GM23338 (cell line): ENCODE measurements at regions not wholly inside any gene's neighbourhood (a gene's known extent, or its start where the extent isn't known, plus 50 kb on each side); places are given as distances from the start of the nearest gene placed in this dataset.
A peak's percentile ranks its signal among the peaks of the same experiment; 100 is the strongest.

ENCODE experiments used
- ATAC-seq: fragments of 200-7000 bp; cut with Tn5 transposase; 3 replicates; pipeline ENCODE4 v1.9.1; 2020
- DNase-seq: peaks from one replicate; pipeline ENCODE4 v3.0.0-alpha.2; 2015; ENCODE audit warnings: low spot score
- H2AFZ ChIP-seq: fragments of 200-600 bp; sonication (generic); 2 replicates; pipeline ENCODE4 v1.8.0; 2016; ENCODE audit warnings: antibody characterized with exemption, mild to moderate bottlenecking, moderate library complexity
- H3F3A ChIP-seq: fragments of 200-600 bp; sonication (generic); replicated peaks from 2 replicates; pipeline ENCODE4 v1.8.0; 2017; ENCODE audit warnings: antibody characterized with exemption, mixed run types, low read depth
- H3K27ac ChIP-seq: fragments of 200-600 bp; sonication (generic); 2 replicates; pipeline ENCODE4 v1.6.1; 2016; ENCODE audit warnings: low read depth
- H3K27me3 ChIP-seq: fragments of 200-600 bp; sonication (generic); 2 replicates; pipeline ENCODE4 v1.8.0; 2016; ENCODE audit warnings: mild to moderate bottlenecking, mixed run types, moderate library complexity; ENCODE audit not compliant: insufficient read depth
- H3K36me3 ChIP-seq: fragments of 200-600 bp; sonication (generic); 2 replicates; pipeline ENCODE4 v1.8.0; 2016; ENCODE audit warnings: mild to moderate bottlenecking; ENCODE audit not compliant: insufficient read depth
- H3K4me1 ChIP-seq: fragments of 200-600 bp; sonication (generic); 2 replicates; pipeline ENCODE4 v1.8.0; 2016; ENCODE audit warnings: mild to moderate bottlenecking, moderate library complexity; ENCODE audit not compliant: insufficient read depth
- H3K4me2 ChIP-seq: fragments of 200-600 bp; sonication (generic); 2 replicates; pipeline ENCODE4 v1.7.1; 2017; ENCODE audit warnings: mixed run types
- H3K4me3 ChIP-seq: fragments of 200-600 bp; sonication (generic); 2 replicates; pipeline ENCODE4 v1.6.1; 2016; ENCODE audit warnings: mixed run types
- H3K79me2 ChIP-seq: fragments of 200-600 bp; sonication (generic); replicated peaks from 2 replicates; pipeline ENCODE4 v1.8.0; 2017; ENCODE audit warnings: mild to moderate bottlenecking; ENCODE audit not compliant: insufficient read depth
- H3K9me2 ChIP-seq: fragments of 200-600 bp; sonication (generic); 2 replicates; pipeline ENCODE4 v1.8.0; 2017; ENCODE audit not compliant: insufficient read depth
- H4K20me1 ChIP-seq: fragments of 200-600 bp; sonication (generic); replicated peaks from 2 replicates; pipeline ENCODE4 v1.8.0; 2017; ENCODE audit warnings: mild to moderate bottlenecking; ENCODE audit not compliant: insufficient read depth
- H3K27ac Mint-ChIP-seq: 2 replicates; pipeline ENCODE4 v1.8.0; 2020; ENCODE audit warnings: inconsistent platforms, mild to moderate bottlenecking, moderate library complexity, mixed read lengths
- H3K27me3 Mint-ChIP-seq: 3 replicates; pipeline ENCODE4 v1.8.0; 2022; ENCODE audit warnings: low read depth, mild to moderate bottlenecking, moderate library complexity, mixed read lengths, inconsistent platforms; ENCODE audit not compliant: insufficient read depth, poor library complexity
- H3K36me3 Mint-ChIP-seq: 3 replicates; pipeline ENCODE4 v1.8.0; 2021; ENCODE audit warnings: low read depth, mild to moderate bottlenecking, inconsistent platforms, moderate library complexity, mixed read lengths
- H3K4me1 Mint-ChIP-seq: 3 replicates; pipeline ENCODE4 v1.8.0; 2020; ENCODE audit warnings: mild to moderate bottlenecking, inconsistent platforms, mixed read lengths
- H3K4me3 Mint-ChIP-seq: 3 replicates; pipeline ENCODE4 v1.8.0; 2021; ENCODE audit warnings: moderate library complexity, mild to moderate bottlenecking, inconsistent platforms, mixed read lengths
- H3K9me3 Mint-ChIP-seq: 3 replicates; pipeline ENCODE4 v1.8.0; 2020; ENCODE audit warnings: moderate library complexity, mild to moderate bottlenecking, inconsistent platforms, mixed read lengths
- ETS1 ChIP-seq: IDR thresholded peaks from 2 replicates; pipeline ENCODE4 v1.6.1; 2016; ENCODE audit warnings: antibody characterized with exemption
- EZH2 ChIP-seq: fragments of 200-600 bp; sonication (generic); IDR thresholded peaks from one replicate; pipeline ENCODE4 v1.8.0; 2017; ENCODE audit warnings: antibody characterized with exemption, mild to moderate bottlenecking, low read depth; ENCODE audit not compliant: unreplicated experiment
- EZH2phosphoT487 ChIP-seq: fragments of 200-600 bp; sonication (generic); IDR thresholded peaks from one replicate; pipeline ENCODE4 v1.8.1; 2018; ENCODE audit warnings: antibody characterized with exemption; ENCODE audit not compliant: unreplicated experiment
- POLR2AphosphoS5 ChIP-seq: IDR thresholded peaks from 2 replicates; pipeline ENCODE4 v1.6.1; 2016; ENCODE audit warnings: antibody characterized with exemption, low read depth
- REST ChIP-seq: IDR thresholded peaks from one replicate; pipeline ENCODE4 v1.6.1; 2018; ENCODE audit warnings: antibody characterized with exemption; ENCODE audit not compliant: unreplicated experiment
- STAT1 ChIP-seq: IDR thresholded peaks from one replicate; pipeline ENCODE4 v1.6.1; 2016; ENCODE audit warnings: antibody characterized with exemption; ENCODE audit not compliant: unreplicated experiment
- ZNF114 ChIP-seq: fragments of 250-450 bp; sonication (Bioruptor Pico); IDR thresholded peaks from 2 replicates; pipeline ENCODE4 v1.5.0; 2020; ENCODE audit warnings: mild to moderate bottlenecking, moderate library complexity
- TF ChIP-seq, protein P1 (sequence below), 2 experiments: fragments of 200-600 bp in 1 of 2; sonication (generic) in 1 of 2; conservative IDR thresholded peaks; 2 replicates each; pipeline versions ENCODE4 v1.5.1 to v1.6.1; 2016 to 2017; ENCODE audit warnings: antibody characterized with exemption in 2 of 2, low read depth in 2 of 2, mild to moderate bottlenecking in 2 of 2, moderate library complexity in 1 of 2
- TF ChIP-seq, protein P2 (sequence below): fragments of 250-450 bp; sonication (Bioruptor Pico); IDR thresholded peaks from 2 replicates; pipeline ENCODE4 v1.5.0; 2020; ENCODE audit warnings: mild to moderate bottlenecking, moderate library complexity

- TF ChIP-seq REST (no peak), POLR2AphosphoS5 (no peak), ZNF114 (no peak), EZH2 (no peak), STAT1 (no peak), ETS1 (no peak), EZH2phosphoT487 (no peak)
- TF ChIP-seq, protein P1, sequence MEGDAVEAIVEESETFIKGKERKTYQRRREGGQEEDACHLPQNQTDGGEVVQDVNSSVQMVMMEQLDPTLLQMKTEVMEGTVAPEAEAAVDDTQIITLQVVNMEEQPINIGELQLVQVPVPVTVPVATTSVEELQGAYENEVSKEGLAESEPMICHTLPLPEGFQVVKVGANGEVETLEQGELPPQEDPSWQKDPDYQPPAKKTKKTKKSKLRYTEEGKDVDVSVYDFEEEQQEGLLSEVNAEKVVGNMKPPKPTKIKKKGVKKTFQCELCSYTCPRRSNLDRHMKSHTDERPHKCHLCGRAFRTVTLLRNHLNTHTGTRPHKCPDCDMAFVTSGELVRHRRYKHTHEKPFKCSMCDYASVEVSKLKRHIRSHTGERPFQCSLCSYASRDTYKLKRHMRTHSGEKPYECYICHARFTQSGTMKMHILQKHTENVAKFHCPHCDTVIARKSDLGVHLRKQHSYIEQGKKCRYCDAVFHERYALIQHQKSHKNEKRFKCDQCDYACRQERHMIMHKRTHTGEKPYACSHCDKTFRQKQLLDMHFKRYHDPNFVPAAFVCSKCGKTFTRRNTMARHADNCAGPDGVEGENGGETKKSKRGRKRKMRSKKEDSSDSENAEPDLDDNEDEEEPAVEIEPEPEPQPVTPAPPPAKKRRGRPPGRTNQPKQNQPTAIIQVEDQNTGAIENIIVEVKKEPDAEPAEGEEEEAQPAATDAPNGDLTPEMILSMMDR (conservative IDR thresholded peaks at IDR 0.05; ENCODE audit: low read depth in 2 of 2) = no peak
Observed at GRCh38 chr1:87869567-87869966, 540.9 kb downstream of the LMO4 start (continued).

GRCh38 chr1:87872189-87872588 is 543.5 kb downstream of the LMO4 start:
- H3K9me2 ChIP-seq = no peaks in the 10 kb centered on the region
- H3K27ac Mint-ChIP-seq = no peak overlapping the region
- H3K4me1 Mint-ChIP-seq = peaks cover 14% of the 10 kb centered on the region
- no peaks in the 10 kb centered on the region for H3K36me3 ChIP-seq
- H3K4me3 Mint-ChIP-seq = no peak overlapping the region
- H3F3A ChIP-seq = no peaks in the 10 kb centered on the region
- no peaks in the 10 kb centered on the region for H3K79me2 ChIP-seq
- no peaks in the 10 kb centered on the region for H3K27me3 ChIP-seq
- H3K4me3 ChIP-seq = no peak overlapping the region
- no peaks in the 10 kb centered on the region for H4K20me1 ChIP-seq
- H3K4me1 ChIP-seq = peaks cover 10% of the 10 kb centered on the region; the same call in 1 of the 2 replicates
- no peak overlapping the region for H3K4me2 ChIP-seq
- peaks cover 8% of the 10 kb centered on the region; the same call in 2 of the 3 replicates for H3K9me3 Mint-ChIP-seq
- peak overlapping the region; percentile 84; the same call in 1 of the 2 replicates for H2AFZ ChIP-seq
- peaks cover 12% of the 10 kb centered on the region; the same call in 2 of the 3 replicates for H3K36me3 Mint-ChIP-seq
- H3K27me3 Mint-ChIP-seq = no peaks in the 10 kb centered on the region
- DNase-seq = no peak
- H3K27ac ChIP-seq = no peak overlapping the region
- no peak for ATAC-seq
- TF ChIP-seq, protein P2, sequence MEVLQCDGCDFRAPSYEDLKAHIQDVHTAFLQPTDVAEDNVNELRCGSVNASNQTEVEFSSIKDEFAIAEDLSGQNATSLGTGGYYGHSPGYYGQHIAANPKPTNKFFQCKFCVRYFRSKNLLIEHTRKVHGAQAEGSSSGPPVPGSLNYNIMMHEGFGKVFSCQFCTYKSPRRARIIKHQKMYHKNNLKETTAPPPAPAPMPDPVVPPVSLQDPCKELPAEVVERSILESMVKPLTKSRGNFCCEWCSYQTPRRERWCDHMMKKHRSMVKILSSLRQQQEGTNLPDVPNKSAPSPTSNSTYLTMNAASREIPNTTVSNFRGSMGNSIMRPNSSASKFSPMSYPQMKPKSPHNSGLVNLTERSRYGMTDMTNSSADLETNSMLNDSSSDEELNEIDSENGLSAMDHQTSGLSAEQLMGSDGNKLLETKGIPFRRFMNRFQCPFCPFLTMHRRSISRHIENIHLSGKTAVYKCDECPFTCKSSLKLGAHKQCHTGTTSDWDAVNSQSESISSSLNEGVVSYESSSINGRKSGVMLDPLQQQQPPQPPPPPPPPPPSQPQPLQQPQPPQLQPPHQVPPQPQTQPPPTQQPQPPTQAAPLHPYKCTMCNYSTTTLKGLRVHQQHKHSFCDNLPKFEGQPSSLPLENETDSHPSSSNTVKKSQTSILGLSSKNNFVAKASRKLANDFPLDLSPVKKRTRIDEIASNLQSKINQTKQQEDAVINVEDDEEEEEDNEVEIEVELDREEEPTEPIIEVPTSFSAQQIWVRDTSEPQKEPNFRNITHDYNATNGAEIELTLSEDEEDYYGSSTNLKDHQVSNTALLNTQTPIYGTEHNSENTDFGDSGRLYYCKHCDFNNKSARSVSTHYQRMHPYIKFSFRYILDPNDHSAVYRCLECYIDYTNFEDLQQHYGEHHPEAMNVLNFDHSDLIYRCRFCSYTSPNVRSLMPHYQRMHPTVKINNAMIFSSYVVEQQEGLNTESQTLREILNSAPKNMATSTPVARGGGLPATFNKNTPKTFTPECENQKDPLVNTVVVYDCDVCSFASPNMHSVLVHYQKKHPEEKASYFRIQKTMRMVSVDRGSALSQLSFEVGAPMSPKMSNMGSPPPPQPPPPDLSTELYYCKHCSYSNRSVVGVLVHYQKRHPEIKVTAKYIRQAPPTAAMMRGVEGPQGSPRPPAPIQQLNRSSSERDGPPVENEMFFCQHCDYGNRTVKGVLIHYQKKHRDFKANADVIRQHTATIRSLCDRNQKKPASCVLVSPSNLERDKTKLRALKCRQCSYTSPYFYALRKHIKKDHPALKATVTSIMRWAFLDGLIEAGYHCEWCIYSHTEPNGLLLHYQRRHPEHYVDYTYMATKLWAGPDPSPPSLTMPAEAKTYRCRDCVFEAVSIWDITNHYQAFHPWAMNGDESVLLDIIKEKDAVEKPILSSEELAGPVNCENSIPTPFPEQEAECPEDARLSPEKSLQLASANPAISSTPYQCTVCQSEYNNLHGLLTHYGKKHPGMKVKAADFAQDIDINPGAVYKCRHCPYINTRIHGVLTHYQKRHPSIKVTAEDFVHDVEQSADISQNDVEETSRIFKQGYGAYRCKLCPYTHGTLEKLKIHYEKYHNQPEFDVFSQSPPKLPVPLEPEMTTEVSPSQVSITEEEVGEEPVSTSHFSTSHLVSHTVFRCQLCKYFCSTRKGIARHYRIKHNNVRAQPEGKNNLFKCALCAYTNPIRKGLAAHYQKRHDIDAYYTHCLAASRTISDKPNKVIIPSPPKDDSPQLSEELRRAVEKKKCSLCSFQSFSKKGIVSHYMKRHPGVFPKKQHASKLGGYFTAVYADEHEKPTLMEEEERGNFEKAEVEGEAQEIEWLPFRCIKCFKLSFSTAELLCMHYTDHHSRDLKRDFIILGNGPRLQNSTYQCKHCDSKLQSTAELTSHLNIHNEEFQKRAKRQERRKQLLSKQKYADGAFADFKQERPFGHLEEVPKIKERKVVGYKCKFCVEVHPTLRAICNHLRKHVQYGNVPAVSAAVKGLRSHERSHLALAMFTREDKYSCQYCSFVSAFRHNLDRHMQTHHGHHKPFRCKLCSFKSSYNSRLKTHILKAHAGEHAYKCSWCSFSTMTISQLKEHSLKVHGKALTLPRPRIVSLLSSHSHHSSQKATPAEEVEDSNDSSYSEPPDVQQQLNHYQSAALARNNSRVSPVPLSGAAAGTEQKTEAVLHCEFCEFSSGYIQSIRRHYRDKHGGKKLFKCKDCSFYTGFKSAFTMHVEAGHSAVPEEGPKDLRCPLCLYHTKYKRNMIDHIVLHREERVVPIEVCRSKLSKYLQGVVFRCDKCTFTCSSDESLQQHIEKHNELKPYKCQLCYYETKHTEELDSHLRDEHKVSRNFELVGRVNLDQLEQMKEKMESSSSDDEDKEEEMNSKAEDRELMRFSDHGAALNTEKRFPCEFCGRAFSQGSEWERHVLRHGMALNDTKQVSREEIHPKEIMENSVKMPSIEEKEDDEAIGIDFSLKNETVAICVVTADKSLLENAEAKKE (CRISPR knock-in tag) = no peak
- TF ChIP-seq POLR2AphosphoS5 = no peak
- TF ChIP-seq STAT1 = no peak
- TF ChIP-seq REST = no peak
